ENCODE measurements at regions not wholly inside any gene's neighbourhood (a gene's known extent, or its start where the extent isn't known, plus 50 kb on each side); places are given as distances from the start of the nearest gene placed in this dataset.

GRCh38 chr5:6926491-6927038 lies 213.3 kb downstream of the TENT4A start:
- DNase-seq, result no peak

DNA sequence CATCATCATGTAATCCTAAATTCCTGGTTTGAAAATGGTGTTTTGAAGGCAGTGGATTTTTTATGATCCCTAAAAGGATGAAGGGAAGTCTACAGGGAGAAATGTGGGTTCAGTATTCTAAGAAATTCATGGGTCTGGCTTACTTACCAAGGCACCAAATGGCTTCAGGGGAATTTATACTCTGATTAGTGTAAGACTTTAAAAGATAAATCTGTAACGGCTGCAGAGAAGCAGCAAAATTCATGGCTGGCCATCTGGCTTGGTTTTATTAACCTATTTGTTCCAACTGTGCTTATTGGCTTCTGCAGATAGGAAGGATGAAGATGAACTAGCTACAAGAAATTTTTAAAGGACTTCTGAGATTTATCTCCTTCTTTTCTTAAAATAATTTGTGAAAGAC lies 222.8 kb downstream of the TENT4A start:
- no peak for DNase-seq

DNA sequence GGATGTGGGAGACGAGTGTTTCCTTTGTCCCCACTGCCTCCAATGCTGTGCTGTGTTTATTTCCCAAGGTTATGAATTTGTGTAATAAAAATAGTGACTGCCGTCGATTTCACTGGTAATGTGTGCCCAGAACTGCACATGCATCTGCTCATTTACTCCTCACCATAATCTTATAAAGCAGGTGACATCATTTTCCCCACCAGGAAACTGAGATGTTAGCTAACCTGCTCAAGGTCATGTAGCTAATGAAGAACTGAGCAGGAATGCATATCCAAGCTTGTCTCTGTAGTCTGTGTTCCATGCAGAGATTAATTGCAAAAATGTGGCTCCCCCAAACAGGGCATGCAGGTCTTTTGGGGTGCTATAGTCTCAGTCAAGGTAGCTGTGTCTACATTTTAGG lies 224.4 kb downstream of the TENT4A start:
- DNase-seq, result no peak

DNA sequence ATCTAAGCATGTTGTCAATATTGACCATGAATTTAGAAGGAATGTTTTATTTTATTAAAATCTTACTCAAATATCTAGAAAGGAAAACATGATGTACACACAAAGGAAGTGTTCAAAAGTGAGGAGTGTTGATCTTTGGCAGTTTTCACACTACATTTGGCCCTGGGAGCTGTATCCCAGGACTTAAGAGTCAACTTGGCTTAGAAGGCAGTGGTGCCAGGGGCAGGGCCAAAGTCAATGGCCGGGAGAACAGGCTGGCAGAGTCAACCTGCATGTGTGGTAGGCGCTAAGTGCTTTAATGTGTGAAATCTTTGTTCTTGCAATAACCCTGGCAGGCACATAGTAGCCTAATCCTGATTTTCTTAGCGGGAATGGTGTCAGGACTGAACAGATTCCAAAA lies 228.4 kb downstream of the TENT4A start:
- DNase-seq, result no peak

- no peak for DNase-seq
Observed at GRCh38 chr5:6943197-6944112, 230.2 kb downstream of the TENT4A start.

DNA sequence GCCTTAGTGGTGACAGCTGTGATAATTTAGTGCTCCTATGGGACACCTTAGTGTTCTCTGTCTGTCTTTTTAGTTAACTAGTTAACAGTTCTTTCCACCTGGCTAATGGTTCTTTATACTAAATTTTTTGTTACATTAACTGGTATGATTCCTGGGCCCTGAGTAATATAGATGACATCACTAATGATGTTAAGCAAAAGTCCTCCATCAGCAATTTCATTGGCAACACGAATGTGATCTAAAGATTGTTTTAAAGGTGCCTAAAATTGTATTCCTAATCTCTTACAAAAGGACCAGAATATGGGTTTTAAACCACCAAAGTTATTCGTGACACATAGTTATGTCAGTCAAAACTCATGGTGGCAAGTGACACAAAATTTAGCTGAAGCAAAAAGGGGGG lies 235.3 kb downstream of the TENT4A start:
- DNase-seq, result no peak

GRCh38 chr5:6949230-6949629 lies 236.0 kb downstream of the TENT4A start:
- no peak for DNase-seq

DNA sequence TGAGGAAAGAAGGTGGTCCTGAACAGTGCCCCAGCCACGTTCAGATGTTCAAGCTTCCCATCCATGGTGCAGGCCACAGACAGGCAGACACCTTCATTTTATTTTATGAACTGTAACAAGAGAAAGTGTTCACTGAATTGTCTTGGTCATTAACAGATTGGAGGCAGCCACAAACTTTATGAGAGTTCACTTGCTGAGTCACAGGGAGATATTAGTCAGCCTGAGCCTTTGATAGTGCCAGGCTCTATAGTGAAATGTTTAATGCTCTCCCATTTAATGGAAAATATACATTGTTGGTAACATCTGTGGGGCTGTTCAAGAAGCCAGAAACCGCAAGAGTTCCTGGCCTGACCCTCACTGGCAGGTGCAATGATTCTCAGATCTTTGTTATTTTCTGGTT lies 237.0 kb downstream of the TENT4A start:
- DNase-seq, result no peak

- DNase-seq, result no peak
Observed at GRCh38 chr5:6950860-6951259, 237.6 kb downstream of the TENT4A start.

DNA sequence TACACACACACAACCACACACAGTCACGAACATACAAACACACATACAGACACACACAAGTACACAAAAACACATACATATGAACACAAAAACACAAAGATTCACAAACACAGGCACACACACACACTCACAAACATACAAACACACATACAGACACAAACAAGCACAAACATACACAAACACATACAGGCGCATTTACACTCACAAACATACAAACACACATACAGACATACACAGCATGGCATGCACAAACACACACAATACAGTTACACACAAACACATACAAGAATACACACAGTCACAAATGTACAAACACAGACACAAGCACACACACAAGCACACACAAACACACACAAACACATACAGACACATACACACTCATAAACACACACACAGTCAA lies 247.9 kb downstream of the TENT4A start:
- DNase-seq, result no peak

DNA sequence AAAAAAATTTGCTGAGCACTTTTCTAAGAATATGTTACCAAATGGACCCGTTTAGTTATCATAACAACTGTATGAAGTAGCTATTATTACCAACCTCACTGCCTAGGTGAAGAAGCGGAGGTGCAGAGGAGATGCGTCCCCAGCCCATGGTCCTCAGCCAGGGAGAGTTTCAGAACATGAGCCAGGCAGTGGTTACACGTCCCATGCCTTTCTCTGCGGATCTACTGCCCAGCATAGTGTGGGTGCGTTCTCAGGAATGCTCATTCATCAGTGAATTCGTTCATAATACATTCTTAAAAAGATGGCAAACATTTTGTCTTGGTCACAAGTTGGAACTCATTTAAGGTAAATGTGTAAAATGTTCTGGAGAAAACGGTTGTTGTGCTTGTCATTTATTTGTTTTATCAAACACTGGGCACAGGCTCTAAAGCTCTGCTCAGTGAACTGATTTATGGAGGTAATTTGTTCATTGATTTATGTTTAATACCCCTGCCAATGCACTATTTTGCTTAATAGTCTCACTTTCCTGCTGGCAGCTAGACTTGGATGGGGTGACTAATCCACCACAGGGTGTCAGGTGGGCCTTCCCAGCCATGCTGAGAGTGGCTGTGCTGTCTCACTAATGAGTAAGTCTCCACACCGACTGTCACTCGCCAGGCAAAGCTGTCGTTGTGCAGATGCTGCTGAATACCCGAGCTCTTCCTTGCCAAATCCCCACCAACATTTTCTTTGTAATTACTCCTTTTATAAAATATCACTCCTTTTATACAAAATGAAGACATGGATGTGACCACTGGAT lies 248.8 kb downstream of the TENT4A start:
- DNase-seq, result no peak

DNA sequence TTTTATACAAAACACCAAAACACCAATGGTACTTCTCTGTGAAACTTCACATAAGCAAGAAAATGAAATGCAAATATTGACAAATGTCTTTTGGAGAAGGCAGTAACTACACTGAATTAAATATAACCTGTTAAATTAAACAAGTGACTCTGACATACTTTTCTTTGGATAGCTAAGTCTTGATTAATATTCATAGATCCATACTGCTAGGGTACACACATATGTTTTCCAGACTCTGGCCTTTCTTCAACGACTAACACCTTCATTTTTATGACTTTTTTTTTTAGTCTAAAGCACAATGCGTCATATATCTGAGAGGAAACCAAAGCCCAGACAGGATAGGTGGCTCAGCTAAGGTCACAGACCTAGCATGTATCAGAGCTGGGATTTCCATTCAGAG lies 263.7 kb downstream of the TENT4A start:
- no peak for DNase-seq

DNA sequence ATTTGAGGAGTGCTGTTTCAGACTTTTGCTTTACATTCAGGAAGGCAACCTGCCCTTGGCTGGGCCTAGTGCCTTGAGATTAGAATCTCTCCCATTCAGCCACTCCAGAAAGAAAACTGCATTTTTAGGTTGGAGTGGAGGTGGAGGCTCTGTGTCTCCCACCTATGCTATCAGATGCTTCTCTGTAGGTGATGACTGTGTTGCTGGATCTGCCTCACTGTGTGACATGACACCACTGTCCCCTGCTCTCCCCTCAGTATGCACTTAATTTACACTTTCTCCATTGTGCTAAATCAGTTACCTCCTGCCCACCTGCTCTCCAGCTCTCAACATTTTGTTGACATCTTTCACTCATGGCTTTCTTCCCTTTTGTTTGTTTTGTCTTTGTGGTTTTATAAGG lies 265.8 kb downstream of the TENT4A start:
- no peak for DNase-seq

DNA sequence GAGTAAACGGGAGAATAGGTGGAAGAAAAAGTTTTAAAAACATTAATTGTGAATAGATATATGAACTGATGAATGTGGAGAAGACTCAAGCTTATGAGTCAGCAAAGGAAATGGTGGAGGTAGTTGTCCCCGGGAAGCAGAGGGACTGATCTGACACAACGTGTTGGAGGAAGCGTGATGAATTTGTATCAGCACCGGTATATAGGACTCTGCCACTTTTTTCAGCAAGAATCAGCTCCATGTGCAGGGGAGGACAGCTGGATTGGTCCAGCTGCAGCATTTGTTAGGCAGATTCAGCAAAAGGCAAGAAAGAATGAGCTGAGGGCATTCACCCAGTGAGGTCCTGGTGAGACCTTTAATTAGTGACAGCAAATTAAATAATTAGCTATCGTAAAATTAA lies 276.0 kb downstream of the TENT4A start:
- DNase-seq, result no peak

DNA sequence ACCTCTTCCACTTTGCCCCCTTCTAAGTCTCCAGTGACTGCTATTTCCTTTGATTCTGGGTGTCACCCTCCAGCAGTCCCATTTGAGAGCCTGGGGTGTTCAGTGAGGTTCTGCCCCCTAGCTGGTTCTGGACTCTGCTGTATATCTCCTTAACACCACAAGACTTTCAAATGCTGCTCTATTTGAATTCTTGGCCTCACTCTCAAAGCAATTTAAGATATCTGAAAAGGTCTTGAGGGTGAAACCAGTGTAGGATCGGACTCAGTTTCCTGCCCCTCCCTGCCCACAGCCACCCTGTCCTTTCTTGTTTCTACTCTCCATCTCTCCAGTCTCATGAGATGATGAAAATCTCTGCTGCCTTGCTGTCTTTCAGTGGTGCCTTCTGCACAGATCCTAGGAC lies 280.9 kb downstream of the TENT4A start:
- DNase-seq, result no peak

GRCh38 chr5:6995115-6995514 lies 281.9 kb downstream of the TENT4A start:
- DNase-seq, result no peak

GRCh38 chr5:7000310-7000709 lies 287.1 kb downstream of the TENT4A start:
- no peak for DNase-seq

DNA sequence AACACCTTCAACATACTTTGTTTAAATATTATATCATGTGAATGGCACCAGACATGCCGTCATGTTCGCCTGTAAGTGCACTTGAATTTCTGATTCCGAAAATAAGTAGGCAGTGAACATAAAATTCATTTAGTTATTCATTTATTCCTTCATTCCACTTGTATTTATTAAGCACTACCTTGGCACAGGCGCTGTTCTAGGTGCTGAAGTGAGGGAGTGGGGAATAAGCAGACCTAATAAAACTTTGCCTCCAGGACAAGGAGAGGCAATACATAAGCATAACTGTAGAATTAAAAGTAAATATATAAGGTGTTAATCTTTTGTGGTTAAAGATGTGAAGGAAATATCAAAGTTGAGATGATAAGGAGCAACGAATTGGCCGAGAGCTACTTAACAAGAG lies 297.4 kb downstream of the TENT4A start:
- DNase-seq, result no peak

- no peak for DNase-seq
Observed at GRCh38 chr5:7012057-7012456, 298.8 kb downstream of the TENT4A start.

GRCh38 chr5:7014611-7015010 lies 301.4 kb downstream of the TENT4A start:
- DNase-seq, result no peak

DNA sequence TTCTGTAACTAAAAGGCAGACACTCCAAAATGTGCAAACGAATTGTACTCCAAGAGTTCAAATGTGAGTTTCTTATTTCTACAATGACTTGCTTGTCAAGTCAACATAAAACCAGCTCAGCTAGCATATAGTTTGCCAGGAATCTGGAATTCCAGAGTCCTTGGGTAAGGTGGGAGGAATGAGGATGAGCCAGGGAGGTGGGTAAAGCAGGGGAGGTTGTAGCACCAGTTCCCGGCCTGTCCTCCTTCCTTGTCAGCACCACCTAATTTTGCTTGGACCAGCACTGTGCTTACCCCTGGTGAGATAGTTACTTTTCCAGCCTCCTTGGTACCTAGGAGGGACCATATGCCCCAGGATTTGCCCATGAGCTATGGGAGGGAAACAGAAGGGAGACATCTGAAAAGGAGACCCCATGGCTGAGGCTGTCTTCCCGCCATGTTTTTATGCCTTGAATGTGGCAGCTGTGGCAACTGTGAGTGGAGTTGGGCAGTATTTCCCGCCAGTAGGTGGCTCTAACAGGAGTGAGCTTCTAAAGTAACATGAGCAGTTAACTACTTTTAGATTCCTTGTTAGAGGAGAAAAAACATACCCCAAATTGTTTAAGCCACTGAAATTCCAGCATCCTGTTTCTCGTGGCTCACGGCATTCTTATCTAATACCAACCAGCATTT lies 302.5 kb downstream of the TENT4A start:
- no peak for DNase-seq

DNA sequence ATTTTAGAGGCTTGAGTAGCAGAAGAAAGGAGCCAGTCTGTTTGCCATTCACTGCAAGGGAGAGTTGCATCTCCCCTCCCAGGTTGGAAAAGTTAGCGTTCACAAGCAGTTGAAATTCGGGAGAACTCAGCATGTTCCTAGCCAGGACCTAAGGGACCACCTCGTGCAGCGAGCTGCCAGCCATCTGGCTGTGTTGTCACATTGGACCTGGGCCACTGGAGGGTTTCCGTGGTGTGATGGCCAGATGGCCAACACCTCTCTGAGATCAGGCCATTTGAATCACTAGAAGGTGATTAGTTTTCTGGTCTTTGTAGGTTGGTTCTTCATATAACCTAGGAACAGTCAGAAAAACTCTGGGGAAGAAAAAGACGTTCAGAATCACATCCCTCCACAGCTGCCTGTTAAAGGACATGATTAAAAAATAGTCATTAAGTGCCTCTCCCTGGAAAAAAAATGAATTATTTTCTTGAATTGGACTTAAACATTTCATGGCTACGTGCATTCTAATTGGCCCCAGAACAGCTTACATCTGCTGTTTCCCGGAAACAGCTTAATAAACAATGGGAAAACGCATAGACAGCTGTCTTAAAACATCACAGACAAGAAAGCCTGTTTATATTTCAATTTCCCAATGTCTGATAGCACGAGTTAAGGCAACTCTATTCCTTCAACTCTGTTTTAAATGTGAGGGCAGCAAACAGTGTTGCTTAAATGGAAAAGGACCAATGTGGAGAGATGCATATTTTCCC lies 303.9 kb downstream of the TENT4A start:
- no peak for DNase-seq

- DNase-seq, result no peak
Observed at GRCh38 chr5:7018198-7018597, 305.0 kb downstream of the TENT4A start.
